ENCODE measurements at regions not wholly inside any gene's neighbourhood (a gene's known extent, or its start where the extent isn't known, plus 50 kb on each side); places are given as distances from the start of the nearest gene placed in this dataset.

DNA sequence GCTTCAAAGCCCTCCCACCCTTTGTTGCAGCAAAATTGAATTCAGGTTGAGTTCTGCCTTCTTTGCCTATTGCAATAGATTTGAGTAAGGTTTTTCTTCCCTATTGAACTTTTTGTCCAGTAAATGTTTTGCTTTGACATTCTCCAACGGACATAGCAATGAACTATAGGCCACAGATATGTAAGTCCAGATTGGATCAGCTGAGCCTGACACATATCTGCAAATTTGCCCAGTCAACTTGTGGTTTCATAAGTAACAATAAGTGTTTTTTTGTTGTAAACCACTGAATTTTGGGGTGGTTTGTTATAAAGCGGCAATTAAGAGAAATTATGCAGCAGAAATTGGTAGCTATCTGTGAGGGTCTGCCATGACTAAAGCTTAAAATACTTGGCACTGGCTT lies 332.1 kb upstream of the SORCS1 start:
- TF ChIP-seq, protein P1, sequence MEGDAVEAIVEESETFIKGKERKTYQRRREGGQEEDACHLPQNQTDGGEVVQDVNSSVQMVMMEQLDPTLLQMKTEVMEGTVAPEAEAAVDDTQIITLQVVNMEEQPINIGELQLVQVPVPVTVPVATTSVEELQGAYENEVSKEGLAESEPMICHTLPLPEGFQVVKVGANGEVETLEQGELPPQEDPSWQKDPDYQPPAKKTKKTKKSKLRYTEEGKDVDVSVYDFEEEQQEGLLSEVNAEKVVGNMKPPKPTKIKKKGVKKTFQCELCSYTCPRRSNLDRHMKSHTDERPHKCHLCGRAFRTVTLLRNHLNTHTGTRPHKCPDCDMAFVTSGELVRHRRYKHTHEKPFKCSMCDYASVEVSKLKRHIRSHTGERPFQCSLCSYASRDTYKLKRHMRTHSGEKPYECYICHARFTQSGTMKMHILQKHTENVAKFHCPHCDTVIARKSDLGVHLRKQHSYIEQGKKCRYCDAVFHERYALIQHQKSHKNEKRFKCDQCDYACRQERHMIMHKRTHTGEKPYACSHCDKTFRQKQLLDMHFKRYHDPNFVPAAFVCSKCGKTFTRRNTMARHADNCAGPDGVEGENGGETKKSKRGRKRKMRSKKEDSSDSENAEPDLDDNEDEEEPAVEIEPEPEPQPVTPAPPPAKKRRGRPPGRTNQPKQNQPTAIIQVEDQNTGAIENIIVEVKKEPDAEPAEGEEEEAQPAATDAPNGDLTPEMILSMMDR (conservative IDR thresholded peaks at IDR 0.05): no peak
- TF ChIP-seq EZH2 (IDR thresholded peaks at IDR 0.05; ENCODE audit: low read depth): no peak

Measured in PC-9 (cell line).